CD8-positive, alpha-beta memory T cell (primary cell): ENCODE measurements at regions not wholly inside any gene's neighbourhood (a gene's known extent, or its start where the extent isn't known, plus 50 kb on each side); places are given as distances from the start of the nearest gene placed in this dataset.

ENCODE experiments used
- CTCF ChIA-PET: fragments of 350-600 bp; sonication (Branson Sonifier 250); formaldehyde crosslinking; loops from one replicate; lab custom pipeline; 2021; ENCODE audit warnings: antibody characterized with exemption; lab: Charles Lee
- POLR2A ChIA-PET: fragments of 350-600 bp; sonication (Branson Sonifier 250); formaldehyde crosslinking; loops from one replicate; lab custom pipeline; 2021; ENCODE audit warnings: antibody characterized with exemption; lab: Charles Lee
- DNase-seq, 5 donors: peaks; one replicate each; pipeline versions ENCODE4 v3.0.0 to v3.0.0-alpha.2; 2020 to 2022; ENCODE audit warnings: mixed read lengths in 1 of 5
- H3K27ac ChIP-seq: one replicate; pipeline ENCODE4 v1.7.0; 2013; ENCODE audit warnings: low read depth, mild to moderate bottlenecking, low read length, moderate library complexity
- H3K27me3 ChIP-seq: 2 replicates; pipeline ENCODE4 v1.7.0; 2013; ENCODE audit warnings: low read length, mild to moderate bottlenecking; ENCODE audit not compliant: insufficient read depth, poor library complexity, severe bottlenecking
- H3K36me3 ChIP-seq: 2 replicates; pipeline ENCODE4 v1.7.0; 2013; ENCODE audit warnings: mild to moderate bottlenecking, low read length, moderate library complexity; ENCODE audit not compliant: insufficient read depth
- H3K4me1 ChIP-seq: 2 replicates; pipeline ENCODE4 v1.7.0; 2013; ENCODE audit warnings: mild to moderate bottlenecking, low read length, moderate library complexity; ENCODE audit not compliant: insufficient read depth
- H3K4me3 ChIP-seq: 2 replicates; pipeline ENCODE4 v1.7.0; 2013; ENCODE audit warnings: mild to moderate bottlenecking, low read length
- H3K9me3 ChIP-seq: 2 replicates; pipeline ENCODE4 v1.7.0; 2013; ENCODE audit warnings: mild to moderate bottlenecking, low read length
- H3K27ac Mint-ChIP-seq, 8 donors: one replicate each; pipeline ENCODE4 v1.8.0; 2020 to 2021; ENCODE audit warnings: mixed read lengths in 8 of 8, mild to moderate bottlenecking in 6 of 8, inconsistent platforms in 3 of 8, moderate library complexity in 3 of 8
- H3K27me3 Mint-ChIP-seq, 2 donors: one replicate each; pipeline ENCODE4 v1.8.0; 2020 to 2021; ENCODE audit warnings: mixed read lengths in 2 of 2, mild to moderate bottlenecking in 1 of 2, moderate library complexity in 1 of 2
- H3K36me3 Mint-ChIP-seq, 3 donors: one replicate each; pipeline ENCODE4 v1.8.0; 2020 to 2021; ENCODE audit warnings: mixed read lengths in 3 of 3, inconsistent platforms in 1 of 3, mild to moderate bottlenecking in 1 of 3
- H3K4me1 Mint-ChIP-seq, 3 donors: one replicate each; pipeline ENCODE4 v1.8.0; 2020 to 2021; ENCODE audit warnings: mixed read lengths in 3 of 3, inconsistent platforms in 1 of 3, mild to moderate bottlenecking in 1 of 3
- H3K4me3 Mint-ChIP-seq, 7 donors: one replicate each; pipeline ENCODE4 v1.8.0; 2020 to 2021; ENCODE audit warnings: mixed read lengths in 7 of 7, mild to moderate bottlenecking in 6 of 7, moderate library complexity in 4 of 7, inconsistent platforms in 2 of 7
- H3K9me3 Mint-ChIP-seq, 5 donors: one replicate each; pipeline ENCODE4 v1.8.0; 2020 to 2022; ENCODE audit warnings: mixed read lengths in 5 of 5, mild to moderate bottlenecking in 3 of 5, moderate library complexity in 2 of 5, inconsistent platforms in 1 of 5

DNA sequence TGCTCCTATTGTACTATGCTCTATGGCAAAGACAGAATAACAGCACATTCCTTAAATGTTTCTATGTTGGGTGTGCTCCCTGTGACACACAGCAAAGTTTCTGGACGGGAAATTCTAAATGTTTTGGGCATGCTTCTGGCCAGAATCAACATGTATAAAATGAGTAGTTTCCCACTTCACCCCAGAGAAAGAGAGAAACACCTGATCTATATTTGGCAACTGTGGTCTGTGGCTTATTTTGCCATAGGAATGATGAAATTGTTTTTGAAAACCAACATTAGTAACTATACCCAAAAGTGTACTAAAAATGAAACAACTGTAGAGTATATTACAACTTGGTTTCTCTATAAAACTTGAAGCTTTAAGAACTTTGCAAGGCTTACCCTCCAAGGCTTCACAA lies 89.1 kb downstream of the RAD51AP2 start:
- ChIA-PET POLR2A (no interaction called here), CTCF (no interaction called here)
- Histone ChIP-seq H3K9me3 (no peaks in the 10 kb centered on the region), H3K4me1 (no peaks in the 10 kb centered on the region), H3K27me3 (no peaks in the 10 kb centered on the region), H3K27ac (no peak overlapping the region), H3K4me3 (no peak overlapping the region), H3K36me3 (no peaks in the 10 kb centered on the region)
- H3K4me1 Mint-ChIP-seq = no peaks in the 10 kb centered on the region
- DNase-seq = no peak
- H3K27ac Mint-ChIP-seq = no peak overlapping the region
- no peaks in the 10 kb centered on the region for H3K27me3 Mint-ChIP-seq
- H3K4me3 Mint-ChIP-seq = no peak overlapping the region
- peaks cover 0 to 11% (median 3%) of the 10 kb centered on the region in 5 donors for H3K9me3 Mint-ChIP-seq
- no peaks in the 10 kb centered on the region for H3K36me3 Mint-ChIP-seq

DNA sequence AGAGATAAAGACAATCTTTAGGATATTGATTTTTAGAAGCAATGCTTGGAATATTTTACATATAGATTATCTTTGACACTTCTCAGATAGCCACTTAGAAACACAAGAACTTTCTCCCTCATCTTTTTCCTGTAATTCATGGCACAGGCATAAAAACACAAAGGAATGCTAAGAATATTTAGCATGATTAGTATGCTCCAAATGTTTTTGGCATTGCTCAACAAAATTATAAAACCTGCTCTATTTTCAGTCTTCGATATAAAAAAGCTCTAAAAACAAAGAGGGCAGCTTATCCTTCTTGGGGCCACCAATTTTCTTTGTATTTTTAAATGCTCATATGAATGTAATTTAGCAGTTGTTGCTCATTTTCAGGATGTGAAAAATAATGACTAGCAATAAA lies 90.8 kb downstream of the RAD51AP2 start:
- no peaks in the 10 kb centered on the region for H3K27me3 Mint-ChIP-seq
- no peaks in the 10 kb centered on the region for H3K36me3 Mint-ChIP-seq
- Histone ChIP-seq H3K4me1 (no peaks in the 10 kb centered on the region), H3K4me3 (no peak overlapping the region), H3K27ac (no peak overlapping the region), H3K36me3 (no peaks in the 10 kb centered on the region), H3K27me3 (no peaks in the 10 kb centered on the region), H3K9me3 (no peaks in the 10 kb centered on the region)
- no peak overlapping the region for H3K27ac Mint-ChIP-seq
- peaks cover 3 to 11% (median 3%) of the 10 kb centered on the region in 5 donors for H3K9me3 Mint-ChIP-seq
- no peak for DNase-seq
- ChIA-PET CTCF (no interaction called here), POLR2A (no interaction called here)
- H3K4me3 Mint-ChIP-seq = no peak overlapping the region
- no peaks in the 10 kb centered on the region for H3K4me1 Mint-ChIP-seq

DNA sequence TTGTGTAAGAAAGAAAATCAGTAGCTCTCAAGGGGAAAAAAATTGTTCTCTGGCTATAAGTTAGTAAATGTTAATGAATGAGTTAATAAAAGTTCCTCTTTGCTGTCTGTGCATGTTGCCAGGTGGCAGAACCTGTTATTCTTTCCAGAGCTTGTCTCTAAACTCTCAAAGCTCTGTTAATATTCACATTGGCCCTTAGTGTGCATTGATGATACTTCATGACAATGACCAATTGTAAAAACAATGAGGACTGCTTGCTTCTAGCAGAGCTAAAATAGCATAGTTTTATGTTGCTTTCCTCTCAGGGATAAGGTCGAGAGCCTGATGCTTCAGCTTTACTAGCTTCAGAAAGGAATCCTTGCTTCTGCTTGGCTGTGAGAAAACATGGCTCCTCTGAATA lies 91.5 kb downstream of the RAD51AP2 start:
- no peaks in the 10 kb centered on the region for H3K27me3 ChIP-seq
- Mint-ChIP-seq H3K27me3 (no peaks in the 10 kb centered on the region), H3K4me3 (no peak overlapping the region), H3K36me3 (no peaks in the 10 kb centered on the region), H3K4me1 (no peaks in the 10 kb centered on the region), H3K27ac (no peak overlapping the region), H3K9me3 (peaks cover 3 to 7% (median 3%) of the 10 kb centered on the region in 5 donors)
- no peaks in the 10 kb centered on the region for H3K4me1 ChIP-seq
- POLR2A ChIA-PET = no interaction called here
- no peaks in the 10 kb centered on the region for H3K9me3 ChIP-seq
- CTCF ChIA-PET = no interaction called here
- H3K36me3 ChIP-seq = no peaks in the 10 kb centered on the region
- H3K4me3 ChIP-seq = no peak overlapping the region
- H3K27ac ChIP-seq = no peak overlapping the region
- no peak for DNase-seq

DNA sequence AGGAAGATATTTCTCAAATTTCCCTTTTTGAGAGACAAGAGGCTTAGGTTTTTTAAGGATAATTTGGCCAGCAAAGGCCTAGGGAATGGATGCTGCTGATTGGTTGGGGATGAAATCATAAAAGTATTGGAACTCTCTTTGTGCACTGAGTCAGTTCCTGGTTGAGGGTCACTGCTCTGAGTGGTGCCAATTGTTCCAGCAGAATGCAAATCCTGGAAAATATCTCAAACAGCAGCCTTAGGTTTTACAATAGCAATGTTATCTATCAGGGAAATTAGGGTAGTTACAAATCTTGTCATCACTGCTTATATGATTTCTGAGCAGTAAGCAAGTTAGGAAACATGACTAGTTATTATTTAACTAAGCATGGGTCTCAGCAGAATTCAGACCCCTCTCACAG lies 96.2 kb downstream of the RAD51AP2 start:
- H3K27ac Mint-ChIP-seq = no peak overlapping the region
- Histone ChIP-seq H3K9me3 (no peaks in the 10 kb centered on the region), H3K27ac (no peak overlapping the region), H3K4me1 (no peaks in the 10 kb centered on the region), H3K27me3 (no peaks in the 10 kb centered on the region), H3K4me3 (no peak overlapping the region), H3K36me3 (no peaks in the 10 kb centered on the region)
- POLR2A ChIA-PET = no interaction called here
- no peak for DNase-seq
- H3K4me1 Mint-ChIP-seq = no peaks in the 10 kb centered on the region
- CTCF ChIA-PET = no interaction called here
- H3K9me3 Mint-ChIP-seq = peaks cover 0 to 3% (median 3%) of the 10 kb centered on the region in 5 donors
- H3K36me3 Mint-ChIP-seq = no peaks in the 10 kb centered on the region
- H3K4me3 Mint-ChIP-seq = no peak overlapping the region
- H3K27me3 Mint-ChIP-seq = no peaks in the 10 kb centered on the region

DNA sequence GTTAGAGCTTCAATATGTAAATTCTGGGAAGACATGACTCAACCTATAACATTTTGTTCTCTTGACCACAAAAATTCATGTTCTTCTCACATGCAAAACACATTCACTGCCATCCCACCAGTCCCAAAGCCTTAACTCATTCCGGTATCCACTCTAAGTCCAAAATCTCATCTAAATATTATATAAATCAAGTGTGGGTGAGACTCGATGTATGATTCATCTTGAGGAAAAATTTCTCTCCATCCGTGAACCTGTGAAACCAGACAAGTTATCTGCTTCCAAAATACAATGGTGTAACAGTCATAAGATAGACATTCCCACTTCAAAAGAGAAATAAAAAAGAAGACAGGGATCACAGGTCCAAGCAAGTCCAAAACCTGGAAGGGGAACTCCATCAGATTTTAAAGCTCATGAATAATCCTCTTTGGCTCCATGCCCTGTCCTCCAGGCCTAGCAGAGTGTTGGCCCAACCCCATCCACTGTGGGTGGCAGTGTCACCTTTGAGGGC lies 101.3 kb downstream of the RAD51AP2 start:
- POLR2A ChIA-PET = no interaction called here
- Histone ChIP-seq H3K4me3 (no peak overlapping the region), H3K4me1 (no peaks in the 10 kb centered on the region), H3K27me3 (no peaks in the 10 kb centered on the region), H3K9me3 (no peaks in the 10 kb centered on the region), H3K27ac (no peak overlapping the region), H3K36me3 (no peaks in the 10 kb centered on the region)
- CTCF ChIA-PET = no interaction called here
- H3K4me3 Mint-ChIP-seq = no peak overlapping the region
- H3K9me3 Mint-ChIP-seq = peaks cover 4 to 10% (median 4%) of the 10 kb centered on the region in 5 donors
- no peaks in the 10 kb centered on the region for H3K27me3 Mint-ChIP-seq
- no peak for DNase-seq
- H3K36me3 Mint-ChIP-seq = no peaks in the 10 kb centered on the region
- H3K4me1 Mint-ChIP-seq = no peaks in the 10 kb centered on the region
- H3K27ac Mint-ChIP-seq = no peak overlapping the region

DNA sequence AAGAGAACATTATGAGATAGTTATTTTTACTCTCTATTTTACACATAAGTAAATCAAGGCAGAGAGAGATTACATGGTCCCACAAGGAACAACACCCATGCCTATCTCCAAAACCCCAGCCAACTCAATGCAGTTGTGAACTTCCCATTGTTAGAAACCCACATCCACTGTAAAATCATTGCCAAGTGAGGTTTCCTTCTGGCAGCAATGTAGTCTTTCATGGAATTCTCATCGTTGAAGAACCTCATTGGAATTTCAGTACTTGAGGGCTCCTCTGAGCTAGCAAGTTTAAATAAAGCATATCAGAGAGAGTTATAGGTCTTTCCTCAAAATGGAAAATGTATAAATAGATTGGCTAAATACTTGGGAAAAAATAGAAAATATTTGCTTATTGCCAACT lies 105.2 kb downstream of the RAD51AP2 start:
- Mint-ChIP-seq H3K4me1 (no peaks in the 10 kb centered on the region), H3K27me3 (no peaks in the 10 kb centered on the region), H3K9me3 (peaks cover 4 to 24% (median 11%) of the 10 kb centered on the region in 5 donors), H3K27ac (no peak overlapping the region), H3K4me3 (no peak overlapping the region), H3K36me3 (no peaks in the 10 kb centered on the region)
- no peaks in the 10 kb centered on the region for H3K9me3 ChIP-seq
- POLR2A ChIA-PET = no interaction called here
- no peaks in the 10 kb centered on the region for H3K36me3 ChIP-seq
- H3K27ac ChIP-seq = no peak overlapping the region
- H3K4me1 ChIP-seq = no peaks in the 10 kb centered on the region
- no peak for DNase-seq
- CTCF ChIA-PET = no interaction called here
- no peak overlapping the region for H3K4me3 ChIP-seq
- H3K27me3 ChIP-seq = no peaks in the 10 kb centered on the region

DNA sequence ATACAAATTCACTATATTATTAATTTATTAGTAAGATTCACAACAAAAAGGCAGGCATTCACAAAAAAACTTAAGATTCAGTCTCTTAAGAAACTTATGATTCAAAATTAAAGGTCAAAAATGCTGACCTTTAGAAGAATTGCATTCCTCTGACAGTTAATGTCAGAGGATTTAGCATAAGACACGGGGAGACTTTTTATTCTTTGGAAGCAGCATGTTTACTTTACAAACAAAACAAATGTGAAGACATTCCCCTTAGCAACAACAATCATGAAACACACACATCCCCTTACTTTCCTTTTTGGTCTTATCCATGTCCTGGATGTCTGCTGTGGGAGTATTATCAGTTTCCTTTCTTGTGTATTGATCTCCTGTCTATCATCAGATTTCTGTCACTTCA lies 117.1 kb downstream of the RAD51AP2 start:
- CTCF ChIA-PET = no interaction called here

DNA sequence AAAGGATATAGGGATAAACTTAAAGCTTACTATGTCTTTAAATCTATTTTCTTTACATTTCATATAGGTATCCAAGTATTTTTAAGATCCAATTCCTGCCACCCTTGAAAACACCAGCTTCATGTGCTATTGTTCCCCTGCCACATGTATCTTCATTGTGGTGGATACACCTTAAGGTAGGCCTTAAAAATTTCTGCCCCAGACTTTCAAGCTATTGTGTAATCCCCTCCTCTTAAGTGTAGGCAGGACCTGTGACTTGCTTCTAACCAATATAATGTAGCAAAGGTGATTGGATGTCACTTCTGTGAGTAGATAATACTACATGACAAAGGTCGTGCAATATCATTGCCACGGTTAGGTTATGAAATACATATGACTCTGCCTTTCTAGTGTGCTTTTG lies 119.5 kb downstream of the RAD51AP2 start:
- ChIA-PET POLR2A (no interaction called here), CTCF (no interaction called here)
- H3K4me3 ChIP-seq = no peak overlapping the region
- Mint-ChIP-seq H3K4me1 (no peaks in the 10 kb centered on the region), H3K27me3 (peaks cover 0 to 1% of the 10 kb centered on the region in 2 donors), H3K4me3 (no peak overlapping the region), H3K36me3 (no peaks in the 10 kb centered on the region), H3K9me3 (peaks cover 5 to 37% (median 13%) of the 10 kb centered on the region in 5 donors), H3K27ac (no peak overlapping the region)
- no peaks in the 10 kb centered on the region for H3K4me1 ChIP-seq
- no peaks in the 10 kb centered on the region for H3K36me3 ChIP-seq
- H3K27me3 ChIP-seq = no peaks in the 10 kb centered on the region
- H3K9me3 ChIP-seq = no peaks in the 10 kb centered on the region
- H3K27ac ChIP-seq = no peak overlapping the region
- DNase-seq = no peak

More for the DNA sequence above, 117.1 kb downstream of the RAD51AP2 start:
- POLR2A ChIA-PET = no interaction called here
- H3K36me3 ChIP-seq = no peaks in the 10 kb centered on the region
- no peaks in the 10 kb centered on the region for H3K27me3 ChIP-seq
- Mint-ChIP-seq H3K27me3 (peaks cover 0 to 1% of the 10 kb centered on the region in 2 donors), H3K9me3 (peaks cover 12 to 51% (median 16%) of the 10 kb centered on the region in 5 donors), H3K27ac (no peak overlapping the region), H3K36me3 (no peaks in the 10 kb centered on the region), H3K4me1 (no peaks in the 10 kb centered on the region), H3K4me3 (no peak overlapping the region)
- no peaks in the 10 kb centered on the region for H3K4me1 ChIP-seq
- no peak overlapping the region for H3K4me3 ChIP-seq
- H3K27ac ChIP-seq = no peak overlapping the region
- H3K9me3 ChIP-seq = no peaks in the 10 kb centered on the region
- no peak for DNase-seq

DNA sequence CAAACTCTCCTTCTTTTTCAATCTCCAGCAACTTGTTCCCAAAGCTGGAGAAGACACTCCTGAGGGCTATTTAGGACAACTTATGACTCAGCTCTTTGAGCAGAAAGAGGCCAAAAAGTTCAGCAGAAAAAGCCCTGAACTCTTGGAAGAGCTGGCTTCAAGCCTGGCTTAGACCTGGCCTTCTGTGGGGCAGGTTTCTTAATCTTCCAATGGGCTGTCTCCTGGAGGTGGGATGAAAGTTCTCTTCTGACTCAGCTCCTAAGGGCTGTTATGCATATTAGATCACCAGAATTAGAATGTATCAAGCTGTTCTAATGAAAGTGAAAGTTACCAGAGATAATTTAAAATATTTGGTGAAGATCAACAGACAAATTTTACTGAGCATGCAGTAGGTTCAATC lies 129.4 kb downstream of the RAD51AP2 start:
- DNase-seq = no peak
- Histone ChIP-seq H3K4me1 (no peaks in the 10 kb centered on the region), H3K9me3 (no peaks in the 10 kb centered on the region), H3K4me3 (no peak overlapping the region), H3K27me3 (no peaks in the 10 kb centered on the region), H3K27ac (no peak overlapping the region), H3K36me3 (no peaks in the 10 kb centered on the region)
- ChIA-PET POLR2A (no interaction called here), CTCF (no interaction called here)
- H3K36me3 Mint-ChIP-seq = no peaks in the 10 kb centered on the region
- peaks cover 6 to 14% (median 9%) of the 10 kb centered on the region in 5 donors for H3K9me3 Mint-ChIP-seq
- H3K27ac Mint-ChIP-seq = no peak overlapping the region
- no peaks in the 10 kb centered on the region for H3K4me1 Mint-ChIP-seq
- peaks cover 0 to 1% of the 10 kb centered on the region in 2 donors for H3K27me3 Mint-ChIP-seq
- no peak overlapping the region for H3K4me3 Mint-ChIP-seq
